Uterus (tissue), 2 donors: ENCODE measurements at regions not wholly inside any gene's neighbourhood (a gene's known extent, or its start where the extent isn't known, plus 50 kb on each side); places are given as distances from the start of the nearest gene placed in this dataset.

ENCODE experiments used
- CTCF ChIP-seq, 4 experiments: fragments of 200-600 bp in 2 of 4; fragments of 450-650 bp in 2 of 4; sonication (generic) in 2 of 4; IDR thresholded peaks; one replicate each; pipeline ENCODE4 v1.5.1; 2016 to 2019; ENCODE audit warnings: antibody characterized with exemption in 4 of 4, mild to moderate bottlenecking in 2 of 4, moderate library complexity in 1 of 4
- POLR2A ChIP-seq, 2 donors: fragments of 450-650 bp; IDR thresholded peaks; one replicate each; pipeline ENCODE4 v1.6.1; 2016; ENCODE audit warnings: antibody characterized with exemption in 2 of 2, mild to moderate bottlenecking in 1 of 2, moderate library complexity in 1 of 2

DNA sequence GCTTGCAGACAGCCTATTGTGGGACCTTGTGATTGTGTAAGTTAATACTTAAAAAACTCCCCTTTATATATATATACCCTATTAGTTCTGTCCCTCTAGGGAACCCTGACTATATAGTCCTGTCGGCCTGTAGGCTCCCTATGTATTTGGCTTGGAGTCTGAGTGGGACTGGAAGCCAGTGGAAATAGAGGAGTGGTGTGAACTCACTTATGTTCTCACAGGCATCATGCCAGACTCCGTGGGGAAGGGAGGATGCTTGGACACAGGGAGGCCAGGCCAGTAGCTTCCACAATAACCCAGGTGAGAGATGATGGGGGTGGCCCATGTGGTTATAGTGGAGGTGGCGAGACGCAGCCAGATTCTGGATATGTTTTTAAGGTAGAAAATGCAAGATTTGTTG, 136.7 kb upstream of the SYT6 start:
- TF ChIP-seq CTCF (IDR thresholded peaks at IDR 0.05) (no peak), POLR2A (IDR thresholded peaks at IDR 0.05) (no peak)
